GM12872 (cell line): ENCODE measurements at regions not wholly inside any gene's neighbourhood (a gene's known extent, or its start where the extent isn't known, plus 50 kb on each side); places are given as distances from the start of the nearest gene placed in this dataset.

Experiments
- TF ChIP-seq, protein P1 (sequence below): IDR thresholded peaks from 3 replicates; pipeline ENCODE4 v1.5.1; 2011; ENCODE audit warnings: low read depth, mild to moderate bottlenecking, low read length, moderate library complexity; ENCODE audit not compliant: insufficient read depth

DNA sequence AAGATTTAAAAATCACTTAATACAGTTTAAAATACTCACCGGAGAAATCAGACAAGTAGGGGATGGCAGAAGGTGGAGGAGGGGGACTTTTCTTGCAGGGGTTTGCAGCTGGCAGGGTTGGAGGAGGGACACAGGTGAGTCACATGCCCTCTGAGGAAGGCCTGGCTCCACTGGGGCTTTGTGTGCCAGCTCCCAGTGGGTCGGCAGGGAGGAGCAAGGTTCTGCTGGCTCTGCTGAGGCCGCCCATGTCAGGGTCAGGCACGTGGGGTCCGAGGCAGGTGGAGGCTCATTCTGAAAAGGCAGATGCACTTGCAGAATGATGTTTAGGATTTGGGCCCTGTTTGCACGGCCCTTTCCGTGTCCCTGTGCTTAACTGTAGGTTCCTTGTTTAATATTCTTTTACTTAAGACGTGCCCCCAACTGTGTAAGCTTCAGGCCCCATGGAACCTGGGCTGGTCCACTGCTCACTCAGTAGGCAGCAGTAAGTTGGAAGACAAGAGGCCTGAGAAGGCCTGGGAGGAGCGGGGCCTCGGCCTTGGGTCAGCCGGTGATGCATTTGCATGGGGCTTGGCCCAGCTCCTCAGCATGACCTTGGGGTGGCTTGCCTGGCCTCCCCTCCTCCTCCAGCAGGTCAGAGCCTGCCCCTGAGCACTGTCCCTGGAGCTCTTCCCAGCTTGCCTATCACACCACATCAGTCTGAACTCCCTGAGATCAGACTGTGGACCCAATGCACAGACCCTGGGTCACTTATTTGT is 141.0 kb downstream of the GLI2 start:
- TF ChIP-seq, protein P1, sequence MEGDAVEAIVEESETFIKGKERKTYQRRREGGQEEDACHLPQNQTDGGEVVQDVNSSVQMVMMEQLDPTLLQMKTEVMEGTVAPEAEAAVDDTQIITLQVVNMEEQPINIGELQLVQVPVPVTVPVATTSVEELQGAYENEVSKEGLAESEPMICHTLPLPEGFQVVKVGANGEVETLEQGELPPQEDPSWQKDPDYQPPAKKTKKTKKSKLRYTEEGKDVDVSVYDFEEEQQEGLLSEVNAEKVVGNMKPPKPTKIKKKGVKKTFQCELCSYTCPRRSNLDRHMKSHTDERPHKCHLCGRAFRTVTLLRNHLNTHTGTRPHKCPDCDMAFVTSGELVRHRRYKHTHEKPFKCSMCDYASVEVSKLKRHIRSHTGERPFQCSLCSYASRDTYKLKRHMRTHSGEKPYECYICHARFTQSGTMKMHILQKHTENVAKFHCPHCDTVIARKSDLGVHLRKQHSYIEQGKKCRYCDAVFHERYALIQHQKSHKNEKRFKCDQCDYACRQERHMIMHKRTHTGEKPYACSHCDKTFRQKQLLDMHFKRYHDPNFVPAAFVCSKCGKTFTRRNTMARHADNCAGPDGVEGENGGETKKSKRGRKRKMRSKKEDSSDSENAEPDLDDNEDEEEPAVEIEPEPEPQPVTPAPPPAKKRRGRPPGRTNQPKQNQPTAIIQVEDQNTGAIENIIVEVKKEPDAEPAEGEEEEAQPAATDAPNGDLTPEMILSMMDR: no peak

DNA sequence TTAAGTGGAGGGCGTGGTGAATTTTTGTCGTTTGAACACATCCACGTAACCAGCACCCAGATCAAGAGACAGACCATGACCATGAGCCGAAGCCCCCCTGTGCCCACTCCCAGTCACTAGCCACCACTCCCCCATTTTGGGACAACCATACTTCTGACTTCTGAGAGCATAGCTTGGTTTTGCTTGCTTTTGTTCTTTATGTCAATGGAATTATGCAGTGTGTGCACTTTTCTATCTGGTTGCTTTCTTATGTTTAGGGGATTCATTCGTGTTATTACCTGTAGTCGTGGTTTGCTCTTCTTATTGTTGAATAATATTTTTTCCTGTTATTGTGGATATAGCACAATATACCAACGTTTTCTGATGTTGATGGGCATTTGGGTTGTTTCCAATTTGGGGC is 141.7 kb downstream of the GLI2 start:
- TF ChIP-seq, protein P1: no peak

DNA sequence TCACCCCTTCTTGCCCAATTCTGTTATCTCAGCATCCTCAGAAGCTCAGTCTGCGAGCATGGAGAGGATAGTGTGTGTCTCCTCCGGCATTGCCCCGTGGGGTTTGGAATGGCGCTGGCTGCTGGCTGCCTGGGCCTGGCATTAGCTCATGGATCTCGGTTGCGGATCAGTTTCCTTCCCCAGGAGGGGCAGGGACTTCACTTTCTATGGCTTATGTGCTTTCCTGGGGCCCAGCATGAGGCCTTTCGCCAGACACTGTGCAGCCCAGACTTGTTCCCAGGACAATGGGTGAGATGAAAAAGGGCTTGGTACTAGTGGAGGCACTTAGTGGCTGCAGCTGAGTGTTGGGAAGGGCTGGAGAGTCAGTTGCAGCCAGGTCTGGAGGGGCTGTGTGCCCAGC is 143.3 kb downstream of the GLI2 start:
- TF ChIP-seq, protein P1: no peak

DNA sequence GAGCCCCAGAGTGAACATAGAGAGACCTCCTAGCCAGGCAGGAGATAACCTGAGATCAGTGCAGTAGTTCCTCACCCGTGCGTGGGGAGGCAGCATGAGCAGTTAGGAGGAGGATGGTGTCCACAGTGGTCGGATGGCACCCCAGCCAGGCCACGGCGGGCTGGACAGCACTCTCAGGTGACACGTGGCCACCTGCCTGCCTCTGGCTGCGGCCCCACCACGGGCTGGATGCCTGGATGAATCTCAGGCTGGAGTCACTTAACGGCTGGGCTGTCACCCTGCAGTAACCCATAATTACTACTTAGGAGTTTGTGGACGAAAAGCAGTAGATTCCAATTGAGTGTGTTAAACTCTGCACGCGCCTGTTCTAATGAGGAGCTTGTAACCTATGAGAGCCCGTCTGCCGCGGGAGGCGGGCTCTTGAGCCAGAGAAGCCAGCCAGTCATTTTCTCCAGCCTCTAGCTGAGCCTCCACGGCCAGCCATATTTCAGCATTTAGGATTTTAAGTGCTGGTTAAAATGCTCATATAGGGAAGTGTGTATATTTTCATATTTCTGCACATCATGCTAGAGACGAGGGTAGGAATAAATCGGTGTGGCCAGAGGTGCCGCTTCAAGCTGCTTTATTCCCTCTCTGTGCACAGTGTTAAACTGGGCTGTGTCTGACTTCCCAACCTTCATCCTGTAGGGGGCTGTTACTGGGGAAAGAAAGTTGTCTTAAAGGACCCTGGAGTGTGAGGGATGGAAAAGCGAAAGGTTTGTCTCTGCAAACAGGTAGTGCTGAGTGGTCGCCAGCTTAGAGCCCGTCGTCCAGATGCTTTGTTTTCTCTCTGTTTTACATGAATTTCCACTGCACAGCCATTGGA is 144.0 kb downstream of the GLI2 start:
- TF ChIP-seq, protein P1: no peak

DNA sequence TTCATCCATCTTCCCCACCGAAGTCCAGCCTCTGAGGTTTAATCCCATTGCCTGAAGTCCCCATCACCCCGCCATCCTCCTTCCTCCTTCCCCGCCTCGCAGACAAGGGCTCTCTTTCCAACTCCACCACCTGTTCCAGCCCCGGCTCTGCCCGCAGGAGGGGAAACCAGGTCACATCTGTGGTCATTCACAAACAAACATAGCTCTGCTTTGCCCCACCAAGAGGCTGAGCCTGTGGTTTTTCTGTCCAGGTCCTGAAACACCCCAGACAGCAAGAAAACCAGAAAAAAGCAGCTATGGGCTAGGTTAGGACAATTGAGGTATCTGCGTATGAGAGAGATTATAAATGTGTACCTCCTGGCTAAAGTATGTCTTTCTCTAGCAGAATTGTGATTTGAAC is 144.7 kb downstream of the GLI2 start:
- TF ChIP-seq, protein P1: no peak

DNA sequence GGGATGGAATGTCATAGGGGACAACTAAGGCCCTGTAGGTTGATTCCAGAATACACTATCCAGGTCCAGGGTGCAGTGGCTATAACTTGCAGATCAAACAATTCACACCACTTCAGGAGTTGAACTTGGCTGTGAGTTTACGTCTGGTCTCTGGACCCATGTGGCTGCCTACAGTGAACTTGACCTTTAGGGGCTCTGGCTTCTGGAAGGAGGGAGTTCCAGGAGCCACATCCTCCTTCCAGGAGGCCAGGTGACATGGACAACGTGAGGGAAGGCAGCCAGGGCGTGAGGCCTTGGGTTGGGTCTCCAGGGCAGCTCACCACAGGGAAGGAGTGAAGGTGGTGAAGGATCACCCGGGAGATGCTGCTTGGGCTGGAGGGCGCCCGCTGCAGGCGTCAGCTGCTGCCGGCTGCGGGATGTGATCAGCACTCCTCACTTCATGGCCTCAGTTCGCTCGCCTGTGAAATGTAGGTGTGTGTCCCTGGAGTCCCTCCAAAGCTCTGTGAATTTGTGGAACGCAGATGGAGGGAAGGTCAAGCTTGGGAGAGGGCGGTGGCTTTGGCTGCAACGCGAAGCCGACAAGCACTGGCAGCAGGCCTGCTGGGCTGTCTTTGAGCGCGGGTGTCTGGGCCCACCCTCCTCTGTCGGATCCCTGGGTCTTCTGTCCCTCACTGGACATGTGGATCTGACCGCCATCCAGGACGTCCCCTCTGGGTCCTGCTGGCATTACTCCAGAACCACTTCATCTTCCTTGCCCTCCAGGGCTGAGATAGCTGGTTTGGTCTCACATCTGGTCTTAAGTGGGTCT is 146.5 kb downstream of the GLI2 start:
- TF ChIP-seq, protein P1: no peak
